ENCODE measurements at regions not wholly inside any gene's neighbourhood (a gene's known extent, or its start where the extent isn't known, plus 50 kb on each side); places are given as distances from the start of the nearest gene placed in this dataset.
A peak's percentile ranks its signal among the peaks of the same experiment; 100 is the strongest.
"Not testable (repeated sequence)": the region's sequence is repeated elsewhere in the genome, so short reads cannot be mapped to it uniquely, and the experiment has no call there.

- DNase-seq (ENCODE audit: low read depth): no peak
Measured at GRCh38 chr21:15433091-15433490, 296.7 kb upstream of the USP25 start.

- no peak for DNase-seq (ENCODE audit: low read depth)
Measured at GRCh38 chr21:15434163-15434905, 295.4 kb upstream of the USP25 start.

GRCh38 chr21:15436031-15436430 is 293.8 kb upstream of the USP25 start:
- DNase-seq (ENCODE audit: low read depth): no peak

GRCh38 chr21:15437883-15438282 is 291.9 kb upstream of the USP25 start:
- peak; percentile 7 for DNase-seq (ENCODE audit: low read depth)

- DNase-seq (ENCODE audit: low read depth): no peak
Measured at GRCh38 chr21:15439726-15440125, 290.1 kb upstream of the USP25 start.

GRCh38 chr21:15441060-15441493 is 288.7 kb upstream of the USP25 start:
- no peak for DNase-seq (ENCODE audit: low read depth)

- no peak for DNase-seq (ENCODE audit: low read depth)
Measured at GRCh38 chr21:15441992-15442391, 287.8 kb upstream of the USP25 start.

- DNase-seq (ENCODE audit: low read depth): no peak
Measured at GRCh38 chr21:15442743-15443469, 286.9 kb upstream of the USP25 start.

GRCh38 chr21:15443740-15444117 is 286.1 kb upstream of the USP25 start:
- DNase-seq (ENCODE audit: low read depth): no peak

- DNase-seq (ENCODE audit: low read depth): no peak
Measured at GRCh38 chr21:15444118-15444960, 285.4 kb upstream of the USP25 start.

- DNase-seq (ENCODE audit: low read depth): no peak
Measured at GRCh38 chr21:15445327-15445726, 284.5 kb upstream of the USP25 start.

- no peak for DNase-seq (ENCODE audit: low read depth)
Measured at GRCh38 chr21:15446223-15446622, 283.6 kb upstream of the USP25 start.

GRCh38 chr21:15449556-15449955 is 280.2 kb upstream of the USP25 start:
- no peak for DNase-seq (ENCODE audit: low read depth)

GRCh38 chr21:15453261-15453660 is 276.5 kb upstream of the USP25 start:
- no peak for DNase-seq (ENCODE audit: low read depth)

- DNase-seq (ENCODE audit: low read depth): not testable (repeated sequence)
Measured at GRCh38 chr21:15453785-15454184, 276.0 kb upstream of the USP25 start.

GRCh38 chr21:15454931-15455330 is 274.9 kb upstream of the USP25 start:
- not testable (repeated sequence) for DNase-seq (ENCODE audit: low read depth)

- DNase-seq (ENCODE audit: low read depth): no peak
Measured at GRCh38 chr21:15455819-15456462, 273.8 kb upstream of the USP25 start.

- no peak for DNase-seq (ENCODE audit: low read depth)
Measured at GRCh38 chr21:15457965-15458364, 271.8 kb upstream of the USP25 start.

GRCh38 chr21:15462092-15462491 is 267.7 kb upstream of the USP25 start:
- no peak for DNase-seq (ENCODE audit: low read depth)

- no peak for DNase-seq (ENCODE audit: low read depth)
Measured at GRCh38 chr21:15466329-15466728, 263.5 kb upstream of the USP25 start.

GRCh38 chr21:15468368-15468767 is 261.4 kb upstream of the USP25 start:
- DNase-seq (ENCODE audit: low read depth): no peak
